PC-9 (cell line): ENCODE measurements at regions not wholly inside any gene's neighbourhood (a gene's known extent, or its start where the extent isn't known, plus 50 kb on each side); places are given as distances from the start of the nearest gene placed in this dataset.

Source experiments
- CTCF ChIP-seq: fragments of 200-600 bp; sonication (generic); conservative IDR thresholded peaks from 2 replicates; pipeline ENCODE4 v1.6.1; 2017; ENCODE audit warnings: mixed run types, antibody characterized with exemption, mild to moderate bottlenecking, moderate library complexity
- EZH2 ChIP-seq: fragments of 200-600 bp; sonication (generic); IDR thresholded peaks from 2 replicates; pipeline ENCODE4 v1.8.0; 2017; ENCODE audit warnings: antibody characterized with exemption, low read depth

DNA sequence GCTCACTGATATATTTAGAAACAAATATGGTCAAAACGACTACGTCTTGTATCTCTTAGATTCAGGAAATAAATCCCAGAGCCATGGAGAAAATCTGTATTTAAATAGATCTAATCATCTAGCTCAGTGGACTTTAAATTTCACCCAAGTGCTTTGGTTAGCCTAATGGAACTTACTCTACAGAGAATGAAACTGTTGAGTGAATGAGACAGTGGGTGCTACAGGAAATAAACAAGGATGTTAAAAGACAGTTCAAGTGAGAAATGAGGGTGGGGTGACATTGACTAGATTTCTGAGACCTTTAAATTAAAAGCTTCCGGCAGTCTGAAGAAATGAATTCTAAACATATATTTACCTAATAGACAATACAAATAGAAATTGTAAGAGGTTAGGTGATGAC, 2197.0 kb downstream of the ARAP2 start:
- TF ChIP-seq CTCF (no peak), EZH2 (no peak)
